Ishikawa (cell line): ENCODE measurements at regions not wholly inside any gene's neighbourhood (a gene's known extent, or its start where the extent isn't known, plus 50 kb on each side); places are given as distances from the start of the nearest gene placed in this dataset.

Experiments used
- CEBPB ChIP-seq: IDR thresholded peaks from 2 replicates; pipeline ENCODE4 v1.6.1; 2012
- CREB1 ChIP-seq: IDR thresholded peaks from 2 replicates; pipeline ENCODE4 v1.6.1; 2012; ENCODE audit warnings: low read depth
- EGR1 ChIP-seq: IDR thresholded peaks from 2 replicates; pipeline ENCODE4 v1.6.1; 2012
- EP300 ChIP-seq: IDR thresholded peaks from 2 replicates; pipeline ENCODE4 v1.6.1; 2012; ENCODE audit warnings: borderline replicate concordance
- FOXM1 ChIP-seq: IDR thresholded peaks from 2 replicates; pipeline ENCODE4 v1.6.1; 2012; ENCODE audit warnings: low read depth, borderline replicate concordance
- NFIC ChIP-seq: IDR thresholded peaks from 2 replicates; pipeline ENCODE4 v1.6.1; 2012
- RAD21 ChIP-seq: IDR thresholded peaks from 2 replicates; pipeline ENCODE4 v1.6.1; 2012; ENCODE audit warnings: low read depth
- TAF1 ChIP-seq: IDR thresholded peaks from 2 replicates; pipeline ENCODE4 v1.6.1; 2012; ENCODE audit warnings: low read depth, mild to moderate bottlenecking
- TCF12 ChIP-seq: IDR thresholded peaks from 2 replicates; pipeline ENCODE4 v1.6.1; 2012; ENCODE audit warnings: low read depth
- TEAD4 ChIP-seq: IDR thresholded peaks from 2 replicates; pipeline ENCODE4 v1.6.1; 2012
- YY1 ChIP-seq: IDR thresholded peaks from 2 replicates; pipeline ENCODE4 v1.6.1; 2012; ENCODE audit warnings: low read depth
- ZBTB7A ChIP-seq: IDR thresholded peaks from 2 replicates; pipeline ENCODE4 v1.6.1; 2012; ENCODE audit warnings: low read depth
- TF ChIP-seq, protein P1 (sequence below): IDR thresholded peaks from 2 replicates; pipeline ENCODE4 v1.6.1; 2012
- TF ChIP-seq, protein P2 (sequence below): IDR thresholded peaks from 2 replicates; pipeline ENCODE4 v1.6.1; 2012
- TF ChIP-seq, protein P3 (sequence below): IDR thresholded peaks from 2 replicates; pipeline ENCODE4 v1.6.1; 2012; ENCODE audit warnings: low read depth, mild to moderate bottlenecking

DNA sequence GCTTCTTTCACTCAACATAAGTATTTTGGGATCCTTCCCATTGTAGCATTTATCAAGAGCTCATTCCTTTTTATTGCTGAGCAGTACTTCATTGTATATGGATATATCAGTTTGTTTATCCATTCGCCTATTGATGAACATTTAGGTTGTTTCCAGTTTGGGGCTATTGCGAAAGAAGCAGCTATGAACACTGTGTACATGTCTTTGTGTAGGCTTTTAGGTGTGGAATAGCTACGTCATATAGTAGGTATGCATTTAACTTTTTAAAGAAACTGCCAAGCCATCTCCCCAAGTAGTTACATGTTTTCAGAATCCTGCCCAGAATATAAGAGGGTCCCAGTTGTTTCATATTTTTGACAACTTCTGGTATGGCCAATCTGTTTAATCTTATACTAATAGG, 468.1 kb downstream of the IPMK start:
- TF ChIP-seq CEBPB = peak; percentile 42
- TF ChIP-seq EP300 = no peak
- TF ChIP-seq CREB1 = no peak
- no peak for TF ChIP-seq TAF1
- no peak for TF ChIP-seq TEAD4
- no peak for TF ChIP-seq RAD21
- TF ChIP-seq ZBTB7A = no peak

DNA sequence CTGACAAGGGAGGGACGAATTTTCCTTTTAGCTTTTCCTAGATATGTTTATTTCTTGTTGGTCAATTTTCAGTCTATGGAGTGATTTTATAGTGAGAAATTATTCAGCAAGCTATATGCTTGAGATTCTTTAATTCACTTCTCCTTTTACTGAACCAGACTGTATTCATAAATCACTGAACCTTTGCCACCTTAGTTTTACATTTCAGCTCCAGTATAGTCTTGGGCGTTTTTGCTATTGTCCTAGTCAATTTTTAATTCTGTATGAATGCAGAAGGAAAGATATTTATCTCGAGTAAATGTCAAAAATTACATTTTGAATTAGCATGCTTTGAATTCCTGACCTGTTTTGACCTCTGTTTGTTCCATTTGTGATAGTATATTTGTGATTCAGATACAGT, 468.9 kb downstream of the IPMK start:
- TF ChIP-seq TEAD4 (no peak), NFIC (no peak), FOXM1 (no peak), CEBPB (no peak), RAD21 (no peak), TCF12 (no peak), YY1 (no peak), CREB1 (no peak), TAF1 (no peak)
- TF ChIP-seq, protein P1, sequence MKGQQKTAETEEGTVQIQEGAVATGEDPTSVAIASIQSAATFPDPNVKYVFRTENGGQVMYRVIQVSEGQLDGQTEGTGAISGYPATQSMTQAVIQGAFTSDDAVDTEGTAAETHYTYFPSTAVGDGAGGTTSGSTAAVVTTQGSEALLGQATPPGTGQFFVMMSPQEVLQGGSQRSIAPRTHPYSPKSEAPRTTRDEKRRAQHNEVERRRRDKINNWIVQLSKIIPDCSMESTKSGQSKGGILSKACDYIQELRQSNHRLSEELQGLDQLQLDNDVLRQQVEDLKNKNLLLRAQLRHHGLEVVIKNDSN = no peak

DNA sequence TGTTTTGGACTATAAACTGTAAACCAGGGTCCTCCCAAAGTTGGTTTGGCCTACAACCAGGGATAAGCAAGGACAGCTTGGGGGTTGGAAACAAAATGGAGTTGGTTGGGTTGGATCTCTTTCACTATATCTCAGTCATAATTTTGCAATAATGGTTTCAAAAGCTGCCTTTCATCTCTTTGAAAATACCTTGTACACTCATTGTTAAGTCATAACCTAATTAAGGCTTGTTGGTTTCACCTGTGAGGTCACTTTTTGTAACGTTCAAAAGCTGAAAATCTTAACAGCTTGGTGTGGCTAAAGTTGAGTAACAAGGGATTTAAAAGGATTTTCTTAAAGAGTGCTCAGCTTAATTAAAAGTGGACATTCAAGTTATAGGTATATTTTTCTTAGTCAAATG, 476.1 kb downstream of the IPMK start:
- TF ChIP-seq CREB1 (no peak), TAF1 (no peak)

DNA sequence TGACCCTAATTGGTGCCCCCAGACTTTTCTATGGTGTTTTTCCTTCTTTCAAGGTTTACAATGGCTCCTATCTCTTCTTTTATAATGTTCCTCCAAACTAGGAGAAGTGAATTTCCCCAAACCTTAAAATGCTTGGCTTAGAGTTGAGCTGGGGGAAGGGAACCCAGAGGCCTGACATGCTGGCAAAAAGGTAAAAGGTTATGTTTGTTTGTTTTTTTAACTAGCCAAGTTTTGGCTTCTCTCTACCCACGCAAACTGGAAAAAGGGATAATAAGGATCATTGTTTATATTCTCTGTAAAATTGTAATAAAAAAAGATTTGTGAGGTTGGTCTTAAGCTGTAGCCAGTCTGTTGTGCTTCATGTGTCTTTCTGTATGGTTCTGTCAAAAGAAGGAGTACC, 477.0 kb downstream of the IPMK start:
- no peak for TF ChIP-seq ZBTB7A
- TF ChIP-seq, protein P2, sequence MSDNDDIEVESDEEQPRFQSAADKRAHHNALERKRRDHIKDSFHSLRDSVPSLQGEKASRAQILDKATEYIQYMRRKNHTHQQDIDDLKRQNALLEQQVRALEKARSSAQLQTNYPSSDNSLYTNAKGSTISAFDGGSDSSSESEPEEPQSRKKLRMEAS = no peak
- TF ChIP-seq TAF1 = no peak
- TF ChIP-seq FOXM1 = no peak
- TF ChIP-seq EP300 = no peak
- TF ChIP-seq EGR1 = no peak
- no peak for TF ChIP-seq CEBPB
- no peak for TF ChIP-seq YY1
- TF ChIP-seq TEAD4 = no peak
- TF ChIP-seq, protein P3, sequence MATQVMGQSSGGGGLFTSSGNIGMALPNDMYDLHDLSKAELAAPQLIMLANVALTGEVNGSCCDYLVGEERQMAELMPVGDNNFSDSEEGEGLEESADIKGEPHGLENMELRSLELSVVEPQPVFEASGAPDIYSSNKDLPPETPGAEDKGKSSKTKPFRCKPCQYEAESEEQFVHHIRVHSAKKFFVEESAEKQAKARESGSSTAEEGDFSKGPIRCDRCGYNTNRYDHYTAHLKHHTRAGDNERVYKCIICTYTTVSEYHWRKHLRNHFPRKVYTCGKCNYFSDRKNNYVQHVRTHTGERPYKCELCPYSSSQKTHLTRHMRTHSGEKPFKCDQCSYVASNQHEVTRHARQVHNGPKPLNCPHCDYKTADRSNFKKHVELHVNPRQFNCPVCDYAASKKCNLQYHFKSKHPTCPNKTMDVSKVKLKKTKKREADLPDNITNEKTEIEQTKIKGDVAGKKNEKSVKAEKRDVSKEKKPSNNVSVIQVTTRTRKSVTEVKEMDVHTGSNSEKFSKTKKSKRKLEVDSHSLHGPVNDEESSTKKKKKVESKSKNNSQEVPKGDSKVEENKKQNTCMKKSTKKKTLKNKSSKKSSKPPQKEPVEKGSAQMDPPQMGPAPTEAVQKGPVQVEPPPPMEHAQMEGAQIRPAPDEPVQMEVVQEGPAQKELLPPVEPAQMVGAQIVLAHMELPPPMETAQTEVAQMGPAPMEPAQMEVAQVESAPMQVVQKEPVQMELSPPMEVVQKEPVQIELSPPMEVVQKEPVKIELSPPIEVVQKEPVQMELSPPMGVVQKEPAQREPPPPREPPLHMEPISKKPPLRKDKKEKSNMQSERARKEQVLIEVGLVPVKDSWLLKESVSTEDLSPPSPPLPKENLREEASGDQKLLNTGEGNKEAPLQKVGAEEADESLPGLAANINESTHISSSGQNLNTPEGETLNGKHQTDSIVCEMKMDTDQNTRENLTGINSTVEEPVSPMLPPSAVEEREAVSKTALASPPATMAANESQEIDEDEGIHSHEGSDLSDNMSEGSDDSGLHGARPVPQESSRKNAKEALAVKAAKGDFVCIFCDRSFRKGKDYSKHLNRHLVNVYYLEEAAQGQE = no peak
- no peak for TF ChIP-seq CREB1
- no peak for TF ChIP-seq NFIC
- no peak for TF ChIP-seq RAD21
- no peak for TF ChIP-seq TCF12
- TF ChIP-seq, protein P1 = no peak

DNA sequence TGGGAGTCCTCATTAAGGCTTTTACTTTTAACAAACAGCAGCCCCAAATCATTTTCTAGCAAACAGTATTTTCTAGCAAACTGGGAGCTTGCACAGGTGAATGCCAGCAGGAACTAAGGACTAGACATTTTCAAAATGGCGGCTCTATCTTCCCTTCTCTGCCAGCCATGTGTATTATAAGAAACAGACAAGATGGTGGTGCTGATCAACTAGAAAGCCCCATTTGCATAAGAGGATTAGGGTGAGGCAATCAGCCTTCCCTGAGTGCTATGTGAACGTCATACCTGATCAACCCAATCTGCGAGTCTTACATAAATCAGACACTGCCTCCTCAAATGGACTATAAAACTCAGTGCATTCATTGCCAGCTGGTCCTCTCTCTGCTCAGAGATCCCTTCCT, 479.6 kb downstream of the IPMK start:
- TF ChIP-seq, protein P2 = no peak
- TF ChIP-seq CREB1 = no peak
- no peak for TF ChIP-seq TEAD4
- no peak for TF ChIP-seq TCF12
- no peak for TF ChIP-seq YY1
- TF ChIP-seq EP300 = no peak
- no peak for TF ChIP-seq RAD21
- no peak for TF ChIP-seq EGR1
- TF ChIP-seq, protein P3 = no peak

DNA sequence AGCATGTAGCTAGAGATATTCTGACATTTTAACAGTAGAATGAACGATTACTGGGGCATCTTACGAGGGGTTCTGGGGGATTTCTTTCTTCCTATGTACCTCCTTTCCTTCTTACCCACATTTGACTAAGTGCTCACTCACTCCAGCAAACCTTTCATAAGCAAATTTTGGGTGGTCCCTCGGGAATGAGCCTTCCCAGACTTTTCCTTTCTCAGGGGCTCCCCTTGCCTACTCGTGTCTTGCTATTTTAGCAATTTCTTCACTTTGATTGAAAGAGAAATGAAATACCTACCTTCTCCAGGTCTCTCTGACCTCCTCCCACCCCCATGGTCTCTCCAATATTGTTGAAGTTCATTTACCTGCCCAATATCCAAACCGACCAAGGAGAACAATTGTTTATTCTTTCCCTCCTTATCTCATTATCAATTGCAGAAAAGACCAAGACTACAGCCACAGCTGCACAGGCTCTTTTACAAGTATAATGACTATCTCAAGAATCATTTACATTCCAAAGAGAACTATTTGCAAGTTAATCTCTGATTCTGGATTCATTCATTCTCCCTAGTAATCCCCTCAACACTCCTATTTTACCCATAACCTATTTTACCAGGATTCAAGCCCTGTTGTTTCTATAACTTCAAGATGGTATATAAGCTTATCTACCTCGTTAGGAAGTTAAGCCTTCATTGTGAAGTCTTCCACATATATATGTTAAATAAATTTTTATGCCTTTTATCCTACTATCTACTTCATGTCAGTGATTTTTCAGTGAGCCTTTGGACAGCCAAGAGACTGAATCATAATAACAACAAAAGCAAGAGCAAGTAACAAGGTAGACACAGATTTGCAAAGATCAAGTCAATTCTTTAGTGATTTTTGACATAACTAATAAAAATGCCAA, 480.6 kb downstream of the IPMK start:
- TF ChIP-seq EGR1 = no peak
- no peak for TF ChIP-seq CEBPB
- no peak for TF ChIP-seq EP300
- no peak for TF ChIP-seq CREB1
- no peak for TF ChIP-seq TEAD4
- no peak for TF ChIP-seq YY1
- TF ChIP-seq ZBTB7A = no peak
